GM13977 (cell line): ENCODE measurements at regions not wholly inside any gene's neighbourhood (a gene's known extent, or its start where the extent isn't known, plus 50 kb on each side); places are given as distances from the start of the nearest gene placed in this dataset.

Experiments
- DNase-seq: peaks from one replicate; pipeline ENCODE4 v3.0.0; 2012; ENCODE audit warnings: low spot score
- in situ Hi-C: fragments of 300-500 bp; cut with MboI; formaldehyde crosslinking; loops from one replicate; pipeline ENCODE4 v1.12.0; 2022; ENCODE audit warnings: low sequenced_read_pairs, low pct_unique_long_range_greater_than_20kb, mixed read lengths, inconsistent platforms; ENCODE audit not compliant: unreplicated experiment
- TF ChIP-seq, protein P1 (sequence below): IDR thresholded peaks from 2 replicates; pipeline ENCODE4 v1.5.1; 2012; ENCODE audit warnings: mild to moderate bottlenecking, control low read depth; ENCODE audit not compliant: insufficient read depth; ENCODE audit errors: extremely low read depth, missing control alignments

DNA sequence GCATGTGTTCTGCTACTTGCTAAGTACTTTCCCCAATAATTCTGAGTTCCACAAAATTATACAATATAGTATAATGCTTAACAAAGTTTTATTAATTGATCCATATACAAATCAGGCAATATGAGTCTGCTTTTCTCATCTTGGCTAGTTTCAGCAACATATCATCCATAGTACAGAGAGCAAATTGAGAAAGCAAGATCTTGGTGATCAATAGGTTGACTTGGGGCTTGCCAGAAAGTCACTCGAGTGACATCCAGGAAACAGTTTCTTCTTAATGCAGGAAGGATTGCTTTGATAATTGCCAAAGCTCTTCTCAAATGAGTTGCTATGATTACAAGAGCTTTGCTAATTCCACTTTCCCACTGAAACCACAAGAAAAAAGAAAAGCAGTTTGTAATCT lies 533.6 kb upstream of the NMUR2 start:
- in situ Hi-C loops: no loop called here
- TF ChIP-seq, protein P1, sequence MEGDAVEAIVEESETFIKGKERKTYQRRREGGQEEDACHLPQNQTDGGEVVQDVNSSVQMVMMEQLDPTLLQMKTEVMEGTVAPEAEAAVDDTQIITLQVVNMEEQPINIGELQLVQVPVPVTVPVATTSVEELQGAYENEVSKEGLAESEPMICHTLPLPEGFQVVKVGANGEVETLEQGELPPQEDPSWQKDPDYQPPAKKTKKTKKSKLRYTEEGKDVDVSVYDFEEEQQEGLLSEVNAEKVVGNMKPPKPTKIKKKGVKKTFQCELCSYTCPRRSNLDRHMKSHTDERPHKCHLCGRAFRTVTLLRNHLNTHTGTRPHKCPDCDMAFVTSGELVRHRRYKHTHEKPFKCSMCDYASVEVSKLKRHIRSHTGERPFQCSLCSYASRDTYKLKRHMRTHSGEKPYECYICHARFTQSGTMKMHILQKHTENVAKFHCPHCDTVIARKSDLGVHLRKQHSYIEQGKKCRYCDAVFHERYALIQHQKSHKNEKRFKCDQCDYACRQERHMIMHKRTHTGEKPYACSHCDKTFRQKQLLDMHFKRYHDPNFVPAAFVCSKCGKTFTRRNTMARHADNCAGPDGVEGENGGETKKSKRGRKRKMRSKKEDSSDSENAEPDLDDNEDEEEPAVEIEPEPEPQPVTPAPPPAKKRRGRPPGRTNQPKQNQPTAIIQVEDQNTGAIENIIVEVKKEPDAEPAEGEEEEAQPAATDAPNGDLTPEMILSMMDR: no peak
- DNase-seq: no peak

DNA sequence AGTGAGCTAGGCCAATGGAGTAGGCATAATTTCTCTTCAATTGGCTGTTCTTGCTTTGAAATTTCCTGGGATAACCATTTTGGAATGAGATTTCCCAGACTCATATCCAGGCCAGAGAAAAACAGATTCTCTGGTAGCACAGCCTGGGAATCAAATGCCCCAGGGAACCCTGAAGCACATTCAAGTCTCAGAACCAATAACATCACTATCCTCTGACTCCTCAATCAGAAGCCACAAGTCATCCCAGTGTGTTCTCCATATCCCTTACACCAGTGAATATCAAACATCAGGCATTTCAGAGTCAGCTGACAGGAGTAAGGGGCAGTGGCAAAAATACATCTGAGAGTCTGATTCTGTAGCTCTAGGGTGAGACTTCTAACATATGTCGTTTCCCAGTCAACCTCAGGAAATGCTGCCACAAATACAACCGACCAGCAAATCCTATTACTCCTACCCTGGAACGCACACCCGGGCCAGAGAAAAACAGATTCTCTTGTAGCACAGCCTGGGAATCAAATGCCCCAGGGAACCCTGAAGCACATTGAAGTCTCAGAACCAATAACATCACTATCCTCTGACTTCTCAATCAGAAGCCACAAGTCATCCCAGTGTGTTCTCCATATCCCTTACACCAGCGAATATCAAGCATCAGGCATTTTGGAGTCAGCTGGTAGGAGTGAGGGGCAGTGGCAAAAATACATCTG lies 537.7 kb upstream of the NMUR2 start:
- TF ChIP-seq, protein P1: no peak
- in situ Hi-C loops: no loop called here
- DNase-seq: no peak

DNA sequence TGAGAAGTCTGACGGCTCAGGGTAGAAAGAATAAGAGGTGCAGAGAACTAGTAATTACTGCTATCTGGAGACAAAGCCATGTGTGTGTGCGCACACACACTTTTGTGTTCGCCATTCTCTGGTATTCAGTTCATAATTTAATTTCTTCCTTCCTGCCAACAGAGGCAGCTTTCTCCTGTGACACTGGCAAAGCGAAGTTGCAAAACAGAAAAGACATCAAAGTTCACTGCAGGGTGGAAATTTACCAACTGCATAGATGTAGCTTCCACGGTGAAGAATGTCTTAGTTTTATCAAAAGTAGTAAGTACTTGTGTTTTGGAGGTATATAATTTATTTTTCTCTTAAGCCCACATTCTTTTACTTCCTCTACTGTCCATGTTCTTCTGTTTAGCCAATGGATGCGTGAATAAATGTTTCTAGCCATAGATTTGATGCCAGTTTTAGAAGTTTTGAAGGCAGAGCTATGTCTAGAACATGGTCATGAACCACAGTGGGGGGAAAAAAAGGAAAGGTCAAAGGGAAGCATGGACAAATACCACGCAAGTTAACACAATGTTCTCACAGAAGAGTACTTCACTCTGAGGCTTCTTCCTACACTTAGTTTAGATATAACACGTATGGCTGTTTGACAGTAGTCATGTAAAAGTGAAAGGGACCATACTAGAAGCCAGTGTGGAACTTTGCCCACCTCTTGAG lies 536.5 kb upstream of the GRIA1 start:
- in situ Hi-C loops: no loop called here
- DNase-seq: no peak
- TF ChIP-seq, protein P1: no peak

DNA sequence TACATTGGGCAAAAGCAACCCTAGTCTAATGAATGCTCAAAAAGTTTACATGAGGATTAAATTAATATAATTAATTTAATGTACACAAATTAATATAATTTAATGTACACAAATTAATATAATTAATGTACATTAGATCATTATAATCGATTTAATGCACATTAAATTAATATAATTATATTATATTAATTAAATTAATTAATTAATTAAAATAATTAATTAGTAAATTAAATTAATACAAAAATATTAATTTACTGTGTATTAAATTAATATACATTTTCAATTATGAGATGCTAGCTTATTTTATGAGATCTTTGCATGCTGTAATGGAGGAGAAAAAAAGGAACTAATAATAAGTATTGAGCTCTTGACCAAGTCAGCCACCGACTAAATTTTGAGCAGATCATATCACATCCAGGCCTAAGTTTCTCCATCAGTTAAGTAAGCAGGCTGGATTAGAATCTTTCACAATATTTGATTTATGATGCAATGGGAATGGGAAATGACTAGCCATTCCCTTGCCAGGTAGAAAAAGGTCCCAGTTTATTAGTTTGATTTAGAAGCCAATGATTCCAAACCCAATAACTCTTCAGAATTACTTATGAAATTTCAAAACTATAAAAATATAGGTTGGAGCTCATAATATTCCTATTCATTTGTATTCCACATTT lies 533.4 kb upstream of the GRIA1 start:
- DNase-seq: no peak
- TF ChIP-seq, protein P1: no peak

DNA sequence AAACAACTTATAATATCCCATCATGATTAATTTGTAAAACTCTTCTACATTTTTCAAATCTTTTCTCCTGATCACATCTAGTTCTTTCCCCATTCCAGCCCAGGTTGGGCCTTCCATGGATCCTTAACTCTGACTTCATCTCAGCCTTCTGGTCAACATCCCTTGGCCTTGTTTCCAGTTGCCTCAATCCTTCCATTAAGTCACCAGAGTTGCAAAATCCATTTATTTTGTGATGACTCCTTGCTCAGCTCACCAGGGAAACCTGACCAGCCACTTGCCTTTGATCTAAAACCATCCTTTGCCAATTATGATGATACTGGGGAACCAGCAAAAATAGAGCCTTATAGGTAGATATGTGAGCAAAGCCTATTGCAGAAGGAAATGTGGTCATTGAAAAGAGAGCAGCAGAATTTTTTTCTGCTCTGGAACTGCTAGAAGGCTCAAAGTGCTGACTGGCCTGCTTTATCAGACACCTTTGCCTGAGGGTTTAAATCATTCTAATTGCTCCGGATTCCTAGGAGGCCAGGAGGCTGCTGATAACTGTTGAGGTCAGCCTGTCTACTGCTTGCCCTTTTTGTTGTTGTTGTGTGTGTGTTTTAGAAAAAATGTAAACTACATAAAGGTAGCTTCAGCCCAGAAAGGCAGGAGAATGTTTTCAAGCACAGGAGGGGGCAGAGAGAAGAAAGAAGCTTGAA lies 512.2 kb upstream of the GRIA1 start:
- in situ Hi-C loops: no loop called here
- TF ChIP-seq, protein P1: no peak
- no peak for DNase-seq

More for the DNA sequence above, 533.4 kb upstream of the GRIA1 start:
- in situ Hi-C loops: no loop called here

DNA sequence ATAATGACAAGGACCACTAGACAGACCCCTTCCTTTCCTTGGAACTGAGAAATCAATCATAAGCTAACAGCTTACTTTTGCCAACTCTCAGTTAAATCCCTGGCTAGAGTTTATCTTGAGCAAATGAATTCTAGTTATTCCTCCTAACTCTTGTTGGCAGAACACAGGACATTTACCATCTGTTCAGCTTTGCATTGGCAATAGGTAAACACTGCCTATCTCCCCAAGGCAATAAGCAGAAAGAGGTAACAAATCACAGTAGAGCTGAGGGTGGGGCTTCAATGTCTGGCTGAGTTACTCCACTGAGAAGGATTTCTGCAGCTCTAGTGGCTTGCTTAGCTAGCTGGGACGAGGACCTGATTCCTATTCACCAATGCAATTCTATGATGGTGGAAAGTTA lies 503.3 kb upstream of the GRIA1 start:
- TF ChIP-seq, protein P1: no peak
- DNase-seq: no peak
- in situ Hi-C loops: no loop called here
